Loucy (cell line): ENCODE measurements at regions not wholly inside any gene's neighbourhood (a gene's known extent, or its start where the extent isn't known, plus 50 kb on each side); places are given as distances from the start of the nearest gene placed in this dataset.
A peak's percentile ranks its signal among the peaks of the same experiment; 100 is the strongest.

Experiments
- H2AFZ ChIP-seq: fragments of 200-600 bp; sonication (generic); 2 replicates; pipeline ENCODE4 v1.6.0; 2016; ENCODE audit warnings: antibody characterized with exemption, mild to moderate bottlenecking, low read length, moderate library complexity
- H3F3A ChIP-seq: fragments of 200-600 bp; 2 replicates; pipeline ENCODE4 v1.6.0; 2016; ENCODE audit warnings: antibody characterized with exemption, low read depth, mild to moderate bottlenecking
- H3K27me3 ChIP-seq: fragments of 200-600 bp; sonication (generic); 2 replicates; pipeline ENCODE4 v1.6.1; 2014; ENCODE audit warnings: low read length, mild to moderate bottlenecking; ENCODE audit not compliant: insufficient read depth, poor library complexity, severe bottlenecking
- H3K36me3 ChIP-seq: fragments of 200-600 bp; sonication (generic); 2 replicates; pipeline ENCODE4 v1.6.1; 2016; ENCODE audit warnings: low read length; ENCODE audit not compliant: insufficient read depth
- H3K4me1 ChIP-seq: fragments of 200-600 bp; sonication (generic); 2 replicates; pipeline ENCODE4 v1.5.1; 2014; ENCODE audit warnings: low read length, mild to moderate bottlenecking; ENCODE audit not compliant: insufficient read depth, poor library complexity, severe bottlenecking
- H3K4me2 ChIP-seq: fragments of 200-600 bp; sonication (generic); 2 replicates; pipeline ENCODE4 v1.6.0; 2014; ENCODE audit warnings: antibody characterized with exemption, low read length, low read depth, mild to moderate bottlenecking; ENCODE audit not compliant: poor library complexity, severe bottlenecking
- H3K4me3 ChIP-seq: fragments of 200-600 bp; sonication (generic); 2 replicates; pipeline ENCODE4 v1.5.1; 2014; ENCODE audit warnings: low read length, mild to moderate bottlenecking, mixed read lengths; ENCODE audit not compliant: poor library complexity, severe bottlenecking
- H3K79me2 ChIP-seq: fragments of 200-600 bp; sonication (generic); 2 replicates; pipeline ENCODE4 v1.6.1; 2014; ENCODE audit warnings: low read length; ENCODE audit not compliant: insufficient read depth
- H3K9ac ChIP-seq: fragments of 200-600 bp; sonication (generic); 2 replicates; pipeline ENCODE4 v1.6.0; 2014; ENCODE audit warnings: mild to moderate bottlenecking, low read depth, low read length, moderate library complexity; ENCODE audit not compliant: poor library complexity, severe bottlenecking
- H3K9me2 ChIP-seq: fragments of 200-600 bp; sonication (generic); replicated peaks from 2 replicates; pipeline ENCODE4 v1.6.1; 2016; ENCODE audit warnings: low read depth, low read length, mixed read lengths
- H3K9me3 ChIP-seq: fragments of 200-600 bp; sonication (generic); 2 replicates; pipeline ENCODE4 v1.6.1; 2014; ENCODE audit warnings: mild to moderate bottlenecking, antibody characterized with exemption, low read length, low read depth; ENCODE audit not compliant: insufficient read depth
- H4K20me1 ChIP-seq: fragments of 200-600 bp; sonication (generic); 2 replicates; pipeline ENCODE4 v1.6.0; 2014; ENCODE audit warnings: antibody characterized with exemption, low read length, mild to moderate bottlenecking; ENCODE audit not compliant: insufficient read depth, poor library complexity, severe bottlenecking
- EZH2phosphoT487 ChIP-seq: fragments of 200-600 bp; IDR thresholded peaks from 2 replicates; pipeline ENCODE4 v1.6.1; 2018; ENCODE audit warnings: antibody characterized with exemption, mild to moderate bottlenecking, moderate library complexity, borderline replicate concordance
- TF ChIP-seq, protein P1 (sequence below): fragments of 200-600 bp; sonication (generic); conservative IDR thresholded peaks from 2 replicates; pipeline ENCODE4 v1.5.1; 2014; ENCODE audit warnings: mild to moderate bottlenecking, antibody characterized with exemption, low read length

- peaks cover 32% of the 10 kb centered on the region for H3K4me1 ChIP-seq
- H3K9ac ChIP-seq, result no peak overlapping the region
- H3K9me2 ChIP-seq, result no peaks in the 10 kb centered on the region
- H2AFZ ChIP-seq, result no peak overlapping the region
- no peaks in the 10 kb centered on the region for H3K27me3 ChIP-seq
- H3F3A ChIP-seq, result peaks cover 9% of the 10 kb centered on the region
- no peak overlapping the region for H3K4me3 ChIP-seq
- no peaks in the 10 kb centered on the region for H3K9me3 ChIP-seq
- no peaks in the 10 kb centered on the region for H4K20me1 ChIP-seq
- no peak for TF ChIP-seq EZH2phosphoT487
- TF ChIP-seq, protein P1, sequence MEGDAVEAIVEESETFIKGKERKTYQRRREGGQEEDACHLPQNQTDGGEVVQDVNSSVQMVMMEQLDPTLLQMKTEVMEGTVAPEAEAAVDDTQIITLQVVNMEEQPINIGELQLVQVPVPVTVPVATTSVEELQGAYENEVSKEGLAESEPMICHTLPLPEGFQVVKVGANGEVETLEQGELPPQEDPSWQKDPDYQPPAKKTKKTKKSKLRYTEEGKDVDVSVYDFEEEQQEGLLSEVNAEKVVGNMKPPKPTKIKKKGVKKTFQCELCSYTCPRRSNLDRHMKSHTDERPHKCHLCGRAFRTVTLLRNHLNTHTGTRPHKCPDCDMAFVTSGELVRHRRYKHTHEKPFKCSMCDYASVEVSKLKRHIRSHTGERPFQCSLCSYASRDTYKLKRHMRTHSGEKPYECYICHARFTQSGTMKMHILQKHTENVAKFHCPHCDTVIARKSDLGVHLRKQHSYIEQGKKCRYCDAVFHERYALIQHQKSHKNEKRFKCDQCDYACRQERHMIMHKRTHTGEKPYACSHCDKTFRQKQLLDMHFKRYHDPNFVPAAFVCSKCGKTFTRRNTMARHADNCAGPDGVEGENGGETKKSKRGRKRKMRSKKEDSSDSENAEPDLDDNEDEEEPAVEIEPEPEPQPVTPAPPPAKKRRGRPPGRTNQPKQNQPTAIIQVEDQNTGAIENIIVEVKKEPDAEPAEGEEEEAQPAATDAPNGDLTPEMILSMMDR, result no peak
- H3K4me2 ChIP-seq, result no peak overlapping the region
- H3K79me2 ChIP-seq, result no peaks in the 10 kb centered on the region
- no peaks in the 10 kb centered on the region for H3K36me3 ChIP-seq
Observed at GRCh38 chr10:6343305-6344010, 140.7 kb downstream of the PFKFB3 start.

DNA sequence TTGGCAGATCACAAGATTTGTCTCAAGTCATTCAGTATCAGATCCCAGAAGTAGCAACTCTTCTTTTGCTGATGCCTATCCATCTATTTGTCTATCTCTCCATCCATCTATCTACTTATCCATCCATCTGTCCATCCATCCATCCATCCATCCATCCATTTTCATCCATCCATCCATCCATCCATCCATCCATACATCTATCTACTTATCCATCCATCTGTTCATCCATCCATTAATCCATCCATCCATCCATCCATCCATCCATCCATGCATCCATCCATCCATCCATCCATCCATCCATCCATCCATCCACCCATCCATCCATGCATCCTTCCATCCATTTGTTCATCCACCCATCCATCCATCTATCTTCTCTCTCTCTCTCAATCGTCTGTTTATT is 142.7 kb downstream of the PFKFB3 start:
- peaks cover 52% of the 10 kb centered on the region for H3K4me1 ChIP-seq

GRCh38 chr10:6346631-6347030 is 143.9 kb downstream of the PFKFB3 start:
- Histone ChIP-seq H3K9ac (peak overlapping the region; percentile 74), H2AFZ (no peak overlapping the region), H4K20me1 (no peaks in the 10 kb centered on the region), H3K9me3 (no peaks in the 10 kb centered on the region), H3K4me3 (peak overlapping the region; percentile 72), H3K79me2 (no peaks in the 10 kb centered on the region), H3K4me1 (peaks cover 56% of the 10 kb centered on the region), H3F3A (peaks cover 15% of the 10 kb centered on the region), H3K27me3 (no peaks in the 10 kb centered on the region), H3K4me2 (peak overlapping the region; percentile 80), H3K36me3 (no peaks in the 10 kb centered on the region), H3K9me2 (no peaks in the 10 kb centered on the region)
- TF ChIP-seq EZH2phosphoT487, result no peak
- TF ChIP-seq, protein P1, result no peak

More for the DNA sequence above, 142.7 kb downstream of the PFKFB3 start:
- H3K9ac ChIP-seq, result no peak overlapping the region
- TF ChIP-seq, protein P1, result no peak
- TF ChIP-seq EZH2phosphoT487, result no peak
- no peaks in the 10 kb centered on the region for H4K20me1 ChIP-seq
- H3K36me3 ChIP-seq, result no peaks in the 10 kb centered on the region
- H3K4me2 ChIP-seq, result no peak overlapping the region
- H3K79me2 ChIP-seq, result no peaks in the 10 kb centered on the region
- H2AFZ ChIP-seq, result no peak overlapping the region
- no peaks in the 10 kb centered on the region for H3K9me3 ChIP-seq
- H3K27me3 ChIP-seq, result no peaks in the 10 kb centered on the region
- no peak overlapping the region for H3K4me3 ChIP-seq
- H3K9me2 ChIP-seq, result no peaks in the 10 kb centered on the region
- H3F3A ChIP-seq, result peaks cover 15% of the 10 kb centered on the region
